NCI-H1105 (cell line): ENCODE measurements at regions not wholly inside any gene's neighbourhood (a gene's known extent, or its start where the extent isn't known, plus 50 kb on each side); places are given as distances from the start of the nearest gene placed in this dataset.

Source experiments
- DNase-seq: peaks from one replicate; lab custom pipeline; 2025; lab: John Stamatoyannopoulos, UW

GRCh38 chr9:99699396-99699795 lies 122.3 kb upstream of the NR4A3 start:
- DNase-seq: no peak

GRCh38 chr9:99712214-99712613 lies 109.5 kb upstream of the NR4A3 start:
- no peak for DNase-seq

- no peak for DNase-seq
These were observed 107.8 kb upstream of the NR4A3 start for GRCh38 chr9:99713838-99714306.

GRCh38 chr9:99718631-99719030 lies 103.1 kb upstream of the NR4A3 start:
- no peak for DNase-seq

GRCh38 chr9:99720455-99721050 lies 101.1 kb upstream of the NR4A3 start:
- no peak for DNase-seq

- no peak for DNase-seq
These were observed 99.8 kb upstream of the NR4A3 start for GRCh38 chr9:99721898-99722297.

GRCh38 chr9:99722877-99723276 lies 98.8 kb upstream of the NR4A3 start:
- no peak for DNase-seq

GRCh38 chr9:99724640-99725039 lies 97.0 kb upstream of the NR4A3 start:
- no peak for DNase-seq

- DNase-seq: no peak
These were observed 95.8 kb upstream of the NR4A3 start for GRCh38 chr9:99725852-99726251.

- DNase-seq: no peak
These were observed 94.9 kb upstream of the NR4A3 start for GRCh38 chr9:99726758-99727157.

- DNase-seq: no peak
These were observed 91.6 kb upstream of the NR4A3 start for GRCh38 chr9:99730062-99730461.

GRCh38 chr9:99731950-99732349 lies 89.7 kb upstream of the NR4A3 start:
- no peak for DNase-seq

GRCh38 chr9:99732715-99733114 lies 89.0 kb upstream of the NR4A3 start:
- no peak for DNase-seq

GRCh38 chr9:99735041-99735440 lies 86.6 kb upstream of the NR4A3 start:
- DNase-seq: no peak

- DNase-seq: no peak
These were observed 85.4 kb upstream of the NR4A3 start for GRCh38 chr9:99736291-99736690.

- no peak for DNase-seq
These were observed 84.0 kb upstream of the NR4A3 start for GRCh38 chr9:99737649-99738048.

- no peak for DNase-seq
These were observed 78.7 kb upstream of the NR4A3 start for GRCh38 chr9:99743006-99743405.

- DNase-seq: no peak
These were observed 78.2 kb upstream of the NR4A3 start for GRCh38 chr9:99743455-99743854.

- DNase-seq: no peak
These were observed 77.6 kb upstream of the NR4A3 start for GRCh38 chr9:99744132-99744531.

- no peak for DNase-seq
These were observed 76.6 kb upstream of the NR4A3 start for GRCh38 chr9:99745085-99745484.

- no peak for DNase-seq
These were observed 75.3 kb upstream of the NR4A3 start for GRCh38 chr9:99746406-99746805.

- DNase-seq: no peak
These were observed 73.4 kb upstream of the NR4A3 start for GRCh38 chr9:99748266-99748665.

- DNase-seq: no peak
These were observed 73.0 kb upstream of the NR4A3 start for GRCh38 chr9:99748676-99749075.

GRCh38 chr9:99749641-99750040 lies 72.0 kb upstream of the NR4A3 start:
- DNase-seq: no peak

- no peak for DNase-seq
These were observed 71.2 kb upstream of the NR4A3 start for GRCh38 chr9:99750526-99750925.
